Neutrophil (primary cell): ENCODE measurements at regions not wholly inside any gene's neighbourhood (a gene's known extent, or its start where the extent isn't known, plus 50 kb on each side); places are given as distances from the start of the nearest gene placed in this dataset.

Experiments
- H3K27ac ChIP-seq: fragments of 200-600 bp; sonication (generic); 2 replicates; pipeline ENCODE4 v1.5.1; 2016; ENCODE audit warnings: mild to moderate bottlenecking, moderate library complexity
- H3K27me3 ChIP-seq: fragments of 200-600 bp; sonication (generic); 2 replicates; pipeline ENCODE4 v1.6.0; 2016; ENCODE audit warnings: mild to moderate bottlenecking
- H3K36me3 ChIP-seq: fragments of 200-600 bp; sonication (generic); 2 replicates; pipeline ENCODE4 v1.5.1; 2017
- H3K4me1 ChIP-seq, 2 experiments: fragments of 200-600 bp in 1 of 2; sonication (generic) in 1 of 2; 1 replicate in 1 of 2; 2 replicates in 1 of 2; pipeline versions ENCODE4 v1.5.1 to v1.6.1; 2013 to 2016; ENCODE audit warnings: low read depth in 1 of 2, low read length in 1 of 2, mild to moderate bottlenecking in 1 of 2, moderate library complexity in 1 of 2; ENCODE audit not compliant: control insufficient read depth in 1 of 2, insufficient read depth in 1 of 2
- H3K4me3 ChIP-seq, 2 experiments: fragments of 200-600 bp in 1 of 2; sonication (generic) in 1 of 2; 1 replicate in 1 of 2; 2 replicates in 1 of 2; pipeline ENCODE4 v1.5.1; 2013 to 2016; ENCODE audit warnings: low read depth in 1 of 2, low read length in 1 of 2, mild to moderate bottlenecking in 1 of 2, moderate library complexity in 1 of 2
- H3K9me3 ChIP-seq: fragments of 200-600 bp; sonication (generic); 2 replicates; pipeline ENCODE4 v1.5.1; 2016
- TF ChIP-seq, protein P1 (sequence below): fragments of 200-600 bp; sonication (generic); IDR thresholded peaks from 2 replicates; pipeline ENCODE4 v1.5.1; 2016; ENCODE audit warnings: antibody characterized with exemption

DNA sequence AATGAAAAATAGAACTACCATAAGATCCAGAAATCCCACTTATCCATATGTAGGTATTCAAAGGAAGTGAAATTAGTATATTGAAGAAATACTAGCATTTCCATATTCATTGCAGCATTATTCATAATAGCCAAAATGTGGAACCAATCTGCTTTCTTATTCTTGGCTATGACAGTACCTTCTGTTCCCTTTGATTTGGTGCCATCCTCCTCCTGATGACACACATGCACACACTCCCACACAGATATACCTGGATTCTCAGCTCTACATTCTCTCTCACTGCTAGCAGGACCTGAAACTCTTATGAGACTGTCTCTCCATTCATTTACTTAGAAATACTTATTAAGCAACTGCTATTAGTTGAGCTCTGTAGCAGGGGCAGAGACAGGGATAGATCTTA, 582.6 kb upstream of the TENM4 start:
- H3K9me3 ChIP-seq: no peaks in the 10 kb centered on the region
- no peaks in the 10 kb centered on the region for H3K4me1 ChIP-seq
- H3K27me3 ChIP-seq: no peaks in the 10 kb centered on the region
- no peak overlapping the region for H3K27ac ChIP-seq
- H3K36me3 ChIP-seq: no peaks in the 10 kb centered on the region
- TF ChIP-seq, protein P1, sequence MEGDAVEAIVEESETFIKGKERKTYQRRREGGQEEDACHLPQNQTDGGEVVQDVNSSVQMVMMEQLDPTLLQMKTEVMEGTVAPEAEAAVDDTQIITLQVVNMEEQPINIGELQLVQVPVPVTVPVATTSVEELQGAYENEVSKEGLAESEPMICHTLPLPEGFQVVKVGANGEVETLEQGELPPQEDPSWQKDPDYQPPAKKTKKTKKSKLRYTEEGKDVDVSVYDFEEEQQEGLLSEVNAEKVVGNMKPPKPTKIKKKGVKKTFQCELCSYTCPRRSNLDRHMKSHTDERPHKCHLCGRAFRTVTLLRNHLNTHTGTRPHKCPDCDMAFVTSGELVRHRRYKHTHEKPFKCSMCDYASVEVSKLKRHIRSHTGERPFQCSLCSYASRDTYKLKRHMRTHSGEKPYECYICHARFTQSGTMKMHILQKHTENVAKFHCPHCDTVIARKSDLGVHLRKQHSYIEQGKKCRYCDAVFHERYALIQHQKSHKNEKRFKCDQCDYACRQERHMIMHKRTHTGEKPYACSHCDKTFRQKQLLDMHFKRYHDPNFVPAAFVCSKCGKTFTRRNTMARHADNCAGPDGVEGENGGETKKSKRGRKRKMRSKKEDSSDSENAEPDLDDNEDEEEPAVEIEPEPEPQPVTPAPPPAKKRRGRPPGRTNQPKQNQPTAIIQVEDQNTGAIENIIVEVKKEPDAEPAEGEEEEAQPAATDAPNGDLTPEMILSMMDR: no peak
- no peak overlapping the region for H3K4me3 ChIP-seq

DNA sequence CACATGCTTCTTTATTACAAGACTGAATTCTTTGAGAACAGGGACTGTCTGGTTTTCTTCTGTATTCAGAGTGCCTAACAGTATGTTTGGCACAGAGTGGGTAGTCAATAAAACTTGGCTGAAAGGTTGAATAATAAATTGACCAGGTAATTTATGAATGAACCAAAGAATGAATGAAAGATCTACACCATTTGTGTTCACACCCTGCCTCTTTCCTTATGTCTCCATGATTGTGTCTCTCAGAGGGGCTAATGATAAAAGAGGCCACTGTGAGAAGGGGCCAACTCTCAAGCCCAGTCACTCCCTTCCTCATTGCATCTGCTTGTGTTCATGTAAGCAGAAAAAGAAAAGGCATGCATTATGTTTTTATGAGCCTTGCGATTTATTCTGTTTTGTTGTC, 569.7 kb upstream of the TENM4 start:
- TF ChIP-seq, protein P1: no peak
- Histone ChIP-seq H3K9me3 (no peaks in the 10 kb centered on the region), H3K27ac (no peak overlapping the region), H3K4me1 (no peaks in the 10 kb centered on the region), H3K4me3 (no peak overlapping the region), H3K27me3 (no peaks in the 10 kb centered on the region), H3K36me3 (no peaks in the 10 kb centered on the region)

DNA sequence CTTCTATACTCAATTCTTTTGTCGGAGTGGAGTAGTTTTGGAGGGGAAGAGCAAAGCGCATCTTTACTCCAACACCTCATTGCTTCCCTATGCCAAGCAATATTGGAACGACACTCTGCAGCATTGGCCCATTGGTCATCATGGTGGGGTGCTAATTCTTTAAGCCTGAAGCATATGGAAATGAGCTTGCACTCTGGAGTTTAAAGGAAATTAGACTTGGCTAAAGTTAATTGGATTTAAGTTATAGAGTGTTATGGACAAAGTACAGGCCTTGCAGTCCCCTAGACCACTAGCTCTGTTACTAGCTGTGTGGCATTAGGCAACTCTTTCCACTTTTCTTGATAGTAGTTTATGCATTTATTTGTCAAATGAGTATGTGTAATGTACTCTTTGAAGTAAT, 568.3 kb upstream of the TENM4 start:
- Histone ChIP-seq H3K9me3 (no peaks in the 10 kb centered on the region), H3K27ac (no peak overlapping the region), H3K4me1 (no peaks in the 10 kb centered on the region), H3K4me3 (no peak overlapping the region), H3K27me3 (no peaks in the 10 kb centered on the region), H3K36me3 (no peaks in the 10 kb centered on the region)
- TF ChIP-seq, protein P1: no peak

DNA sequence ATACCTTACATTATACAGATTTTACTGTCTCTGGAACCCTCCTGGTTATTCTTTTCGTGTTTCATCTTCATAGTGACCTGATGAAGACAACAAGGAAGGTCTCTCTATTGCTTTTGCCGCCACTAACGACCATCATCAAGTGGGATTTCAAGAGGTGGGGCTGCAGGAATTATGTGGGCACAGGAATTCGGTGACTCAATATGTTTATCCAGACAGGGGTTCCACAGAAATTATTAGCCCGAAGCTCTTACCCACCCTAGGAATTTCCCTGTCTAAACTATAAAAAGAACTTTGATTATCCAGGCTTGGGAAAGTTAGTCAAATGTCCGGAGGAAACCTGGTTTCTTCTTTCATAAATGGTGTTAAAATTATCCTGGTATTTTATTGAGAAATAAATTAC, 566.8 kb upstream of the TENM4 start:
- H3K9me3 ChIP-seq: no peaks in the 10 kb centered on the region
- TF ChIP-seq, protein P1: no peak
- no peaks in the 10 kb centered on the region for H3K27me3 ChIP-seq
- H3K4me3 ChIP-seq: no peak overlapping the region
- H3K36me3 ChIP-seq: no peaks in the 10 kb centered on the region
- no peaks in the 10 kb centered on the region for H3K4me1 ChIP-seq
- no peak overlapping the region for H3K27ac ChIP-seq

DNA sequence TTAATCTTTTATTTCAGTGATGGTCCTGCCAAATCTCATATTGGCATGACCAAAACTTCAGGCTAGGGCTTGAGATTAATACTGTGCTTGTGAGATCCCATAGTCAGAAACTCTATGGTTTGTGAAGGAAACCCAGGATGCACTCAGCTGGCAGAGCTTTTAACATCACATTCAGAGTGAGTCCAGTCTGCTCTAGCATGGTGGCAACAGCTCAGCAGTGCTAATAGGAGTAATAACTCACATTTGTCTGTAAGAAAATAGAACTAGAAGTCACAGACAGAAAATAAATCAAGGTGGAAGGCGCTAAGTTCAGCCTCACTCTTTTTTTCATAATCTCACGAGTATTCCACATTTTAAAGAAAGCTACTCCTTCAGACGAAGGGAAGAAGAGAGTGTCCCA, 549.3 kb upstream of the TENM4 start:
- no peak overlapping the region for H3K27ac ChIP-seq
- no peaks in the 10 kb centered on the region for H3K4me1 ChIP-seq
- H3K4me3 ChIP-seq: no peak overlapping the region
- TF ChIP-seq, protein P1: no peak
- H3K9me3 ChIP-seq: no peaks in the 10 kb centered on the region
- H3K36me3 ChIP-seq: no peaks in the 10 kb centered on the region
- no peaks in the 10 kb centered on the region for H3K27me3 ChIP-seq

DNA sequence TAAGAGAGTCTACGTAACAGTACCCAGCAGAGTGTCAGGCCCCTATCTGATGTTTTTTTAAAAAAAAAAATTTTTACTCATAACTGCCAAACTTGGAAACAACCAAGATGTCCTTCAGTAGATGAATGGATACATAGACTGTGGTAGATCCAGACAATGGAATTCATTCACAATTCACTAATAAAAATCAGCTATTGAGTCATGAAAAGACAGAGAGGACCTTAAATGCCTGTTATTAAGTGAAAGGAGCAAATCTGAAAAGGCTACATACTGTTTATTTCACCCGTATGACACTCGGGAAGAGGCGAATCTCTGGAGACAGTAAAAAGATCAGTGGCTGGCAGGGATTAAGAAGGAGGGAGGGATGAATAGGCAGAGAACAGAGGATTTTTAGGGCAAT, 541.4 kb upstream of the TENM4 start:
- TF ChIP-seq, protein P1: no peak
- no peak overlapping the region for H3K27ac ChIP-seq

More for the DNA sequence above, 541.4 kb upstream of the TENM4 start:
- no peaks in the 10 kb centered on the region for H3K36me3 ChIP-seq
- H3K4me1 ChIP-seq: no peaks in the 10 kb centered on the region
- no peak overlapping the region for H3K4me3 ChIP-seq
- no peaks in the 10 kb centered on the region for H3K9me3 ChIP-seq
- H3K27me3 ChIP-seq: no peaks in the 10 kb centered on the region
